ENCODE measurements at regions not wholly inside any gene's neighbourhood (a gene's known extent, or its start where the extent isn't known, plus 50 kb on each side); places are given as distances from the start of the nearest gene placed in this dataset.

- TF ChIP-seq CTCF (conservative IDR thresholded peaks at IDR 0.05; ENCODE audit: low read length): no peak
- no peak for TF ChIP-seq EZH2phosphoT487 (IDR thresholded peaks at IDR 0.05; ENCODE audit: borderline replicate concordance, low read depth, low read length)
Measured at GRCh38 chrX:40962793-40963407, 122.3 kb upstream of the USP9X start.

Measured in OCI-LY7 (cell line).